Esophagus muscularis mucosa (tissue), 4 donors: ENCODE measurements at regions not wholly inside any gene's neighbourhood (a gene's known extent, or its start where the extent isn't known, plus 50 kb on each side); places are given as distances from the start of the nearest gene placed in this dataset.
"Not testable (repeated sequence)": the region's sequence is repeated elsewhere in the genome, so short reads cannot be mapped to it uniquely, and the experiment has no call there.

Experiments used
- DNase-seq: peaks from one replicate; pipeline ENCODE4 v3.0.0-alpha.2; 2017; ENCODE audit errors: extremely low spot score
- H3K27ac ChIP-seq, 4 donors: fragments of 200-600 bp; sonication (generic); replicated peaks in 1 of 4; 1 replicate in 3 of 4; 2 replicates in 1 of 4; pipeline ENCODE4 v1.5.1; 2016 to 2019; ENCODE audit warnings: mild to moderate bottlenecking in 1 of 4
- H3K27me3 ChIP-seq, 4 donors: fragments of 200-600 bp; sonication (generic); one replicate each; pipeline versions ENCODE4 v1.5.1 to v1.6.0; 2016 to 2019
- H3K36me3 ChIP-seq, 4 donors: fragments of 200-600 bp; sonication (generic); one replicate each; pipeline ENCODE4 v1.5.1; 2016 to 2019
- H3K4me1 ChIP-seq, 4 donors: fragments of 200-600 bp; sonication (generic); one replicate each; pipeline ENCODE4 v1.5.1; 2016 to 2019
- H3K4me3 ChIP-seq, 4 donors: fragments of 200-600 bp; sonication (generic); 1 replicate in 2 of 4; 2 replicates in 2 of 4; pipeline ENCODE4 v1.5.1; 2016 to 2019; ENCODE audit warnings: mild to moderate bottlenecking in 4 of 4, moderate library complexity in 1 of 4
- H3K9me3 ChIP-seq, 4 donors: fragments of 200-600 bp; sonication (generic); 1 replicate in 3 of 4; 2 replicates in 1 of 4; pipeline ENCODE4 v1.5.1; 2016 to 2019
- EP300 ChIP-seq: sonication (generic); formaldehyde crosslinking; IDR thresholded peaks from one replicate; pipeline ENCODE4 v1.6.1; 2017; ENCODE audit warnings: antibody characterized with exemption
- POLR2A ChIP-seq: fragments of 450-650 bp; IDR thresholded peaks from one replicate; pipeline ENCODE4 v1.6.1; 2017; ENCODE audit warnings: antibody characterized with exemption, moderate library complexity, mild to moderate bottlenecking, low read depth
- POLR2AphosphoS5 ChIP-seq, 2 donors: sonication (generic); formaldehyde crosslinking; IDR thresholded peaks; one replicate each; pipeline ENCODE4 v1.6.1; 2017; ENCODE audit warnings: antibody characterized with exemption in 2 of 2
- WGBS: methylation state at CpG from one replicate; pipeline ENCODE4 v1.1.5; 2018; 5-methylcytosine and 5-hydroxymethylcytosine counted together
- intact Hi-C: fragments of 100-400 bp; cut with DNase I; formaldehyde crosslinking; loops from one replicate; pipeline ENCODE4 v1.15.1; 2023
- TF ChIP-seq, protein P1 (sequence below), 3 experiments: fragments of 200-600 bp in 2 of 3; fragments of 450-650 bp in 1 of 3; sonication (generic) in 2 of 3; IDR thresholded peaks; one replicate each; pipeline ENCODE4 v1.5.1; 2017 to 2019; ENCODE audit warnings: antibody characterized with exemption in 3 of 3, mild to moderate bottlenecking in 2 of 3, moderate library complexity in 1 of 3

DNA sequence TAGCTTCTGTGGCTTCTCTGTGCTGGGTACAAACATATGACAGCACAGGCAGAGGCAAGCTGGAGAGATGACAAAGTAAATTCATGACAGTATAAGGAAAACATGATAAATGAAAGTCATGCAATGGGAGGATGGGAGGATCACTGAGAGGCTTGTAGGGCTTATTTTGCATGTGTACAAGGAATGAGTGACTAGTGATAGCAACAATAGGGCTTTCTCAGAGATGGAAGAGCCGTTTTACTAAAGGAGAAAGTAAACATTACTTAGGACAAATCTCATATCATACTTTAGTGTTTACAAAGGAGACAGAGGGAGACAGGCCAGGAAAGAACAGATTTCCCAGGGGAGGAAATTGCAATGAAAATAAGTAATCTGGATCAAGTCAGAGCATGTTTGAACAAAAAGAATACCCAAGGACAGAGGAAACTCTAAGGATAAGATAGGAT lies 82.5 kb upstream of the RBMS1 start:
- peaks cover 7 to 12% (median 10%) of the 10 kb centered on the region in 4 donors for H3K4me1 ChIP-seq
- H3K9me3 ChIP-seq, result peaks cover 0 to 13% (median 6%) of the 10 kb centered on the region in 4 donors
- peak overlapping the region in 2 of 4 donors; percentile 8 to 22 for H3K27ac ChIP-seq
- intact Hi-C loops, result no loop called here
- H3K36me3 ChIP-seq, result no peaks in the 10 kb centered on the region
- DNase-seq, result no peak
- H3K4me3 ChIP-seq, result no peak overlapping the region
- 21% methylated on average over 1 of the region's 1 CpG for WGBS
- H3K27me3 ChIP-seq, result no peaks in the 10 kb centered on the region
- TF ChIP-seq POLR2A (no peak), POLR2AphosphoS5 (IDR thresholded peaks at IDR 0.05) (no peak)
- TF ChIP-seq, protein P1, sequence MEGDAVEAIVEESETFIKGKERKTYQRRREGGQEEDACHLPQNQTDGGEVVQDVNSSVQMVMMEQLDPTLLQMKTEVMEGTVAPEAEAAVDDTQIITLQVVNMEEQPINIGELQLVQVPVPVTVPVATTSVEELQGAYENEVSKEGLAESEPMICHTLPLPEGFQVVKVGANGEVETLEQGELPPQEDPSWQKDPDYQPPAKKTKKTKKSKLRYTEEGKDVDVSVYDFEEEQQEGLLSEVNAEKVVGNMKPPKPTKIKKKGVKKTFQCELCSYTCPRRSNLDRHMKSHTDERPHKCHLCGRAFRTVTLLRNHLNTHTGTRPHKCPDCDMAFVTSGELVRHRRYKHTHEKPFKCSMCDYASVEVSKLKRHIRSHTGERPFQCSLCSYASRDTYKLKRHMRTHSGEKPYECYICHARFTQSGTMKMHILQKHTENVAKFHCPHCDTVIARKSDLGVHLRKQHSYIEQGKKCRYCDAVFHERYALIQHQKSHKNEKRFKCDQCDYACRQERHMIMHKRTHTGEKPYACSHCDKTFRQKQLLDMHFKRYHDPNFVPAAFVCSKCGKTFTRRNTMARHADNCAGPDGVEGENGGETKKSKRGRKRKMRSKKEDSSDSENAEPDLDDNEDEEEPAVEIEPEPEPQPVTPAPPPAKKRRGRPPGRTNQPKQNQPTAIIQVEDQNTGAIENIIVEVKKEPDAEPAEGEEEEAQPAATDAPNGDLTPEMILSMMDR (IDR thresholded peaks at IDR 0.05), result no peak

GRCh38 chr2:160577081-160577480 lies 83.5 kb upstream of the RBMS1 start:
- H3K36me3 ChIP-seq, intact Hi-C loops, DNase-seq, H3K4me3 ChIP-seq, H3K27me3 ChIP-seq, H3K9me3 ChIP-seq, H3K27ac ChIP-seq: not testable (repeated sequence)
- 73% methylated on average over 1 of the region's 1 CpG for WGBS
- peaks cover 8 to 16% (median 14%) of the 10 kb centered on the region in 4 donors for H3K4me1 ChIP-seq

DNA sequence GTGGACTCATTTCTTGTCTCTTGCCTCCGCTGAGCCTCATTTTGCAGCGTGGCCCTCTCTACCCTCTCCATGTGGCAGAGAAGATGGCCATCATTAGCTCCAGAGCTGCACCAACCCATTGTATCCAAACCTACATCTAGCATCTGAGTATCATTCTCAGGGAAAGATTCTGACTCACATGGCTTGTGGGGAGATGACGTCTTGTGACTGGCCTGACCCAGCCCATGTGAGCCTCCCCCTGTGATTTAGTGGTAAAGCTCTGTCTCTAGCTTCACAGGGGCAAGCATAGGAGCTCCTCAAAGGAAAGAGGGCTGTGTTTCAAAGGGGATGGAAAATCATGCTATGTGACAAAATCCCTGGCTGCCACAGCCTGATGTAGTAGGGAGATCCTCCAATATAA lies 87.4 kb upstream of the RBMS1 start:
- peaks cover 17 to 48% (median 46%) of the 10 kb centered on the region in 4 donors for H3K4me1 ChIP-seq
- no peak overlapping the region for H3K4me3 ChIP-seq
- no peak for TF ChIP-seq POLR2A
- TF ChIP-seq, protein P1 (IDR thresholded peaks at IDR 0.05), result no peak
- TF ChIP-seq EP300, result no peak
- TF ChIP-seq POLR2AphosphoS5 (IDR thresholded peaks at IDR 0.05), result no peak
- intact Hi-C loops, result loop anchor here (5.0 kb wide), 1 partner anchor 89 kb away; the partner anchor contains the start of gene RBMS1
- no peaks in the 10 kb centered on the region for H3K9me3 ChIP-seq
- peak overlapping the region in 1 of 4 donors; percentile 69 for H3K27ac ChIP-seq
- H3K27me3 ChIP-seq, result no peaks in the 10 kb centered on the region
- no peak for DNase-seq
- 88% methylated on average over 2 of the region's 3 CpGs for WGBS
- H3K36me3 ChIP-seq, result no peaks in the 10 kb centered on the region

- H3K4me3 ChIP-seq, result no peak overlapping the region
- H3K9me3 ChIP-seq, result no peaks in the 10 kb centered on the region
- DNase-seq, result no peak
- no peaks in the 10 kb centered on the region for H3K36me3 ChIP-seq
- no peaks in the 10 kb centered on the region for H3K27me3 ChIP-seq
- peaks cover 15 to 44% (median 42%) of the 10 kb centered on the region in 4 donors for H3K4me1 ChIP-seq
- TF ChIP-seq, protein P1 (IDR thresholded peaks at IDR 0.05), result no peak
- no peak for TF ChIP-seq EP300
- TF ChIP-seq POLR2AphosphoS5 (IDR thresholded peaks at IDR 0.05), result no peak
- TF ChIP-seq POLR2A, result no peak
- 79% methylated on average over 5 of the region's 5 CpGs for WGBS
- intact Hi-C loops, result loop anchor here (5.0 kb wide), 1 partner anchor 89 kb away; the partner anchor contains the start of gene RBMS1
- H3K27ac ChIP-seq, result peak overlapping the region in 2 of 4 donors; percentile 69 to 71
Measured at GRCh38 chr2:160581448-160581847, 87.8 kb upstream of the RBMS1 start.

- 79% methylated on average over 2 of the region's 2 CpGs for WGBS
- no peaks in the 10 kb centered on the region for H3K36me3 ChIP-seq
- peak overlapping the region; percentile 69 to 75 (median 72) for H3K27ac ChIP-seq
- TF ChIP-seq, protein P1 (IDR thresholded peaks at IDR 0.05), result no peak
- TF ChIP-seq POLR2AphosphoS5 (IDR thresholded peaks at IDR 0.05), result no peak
- no peak for TF ChIP-seq EP300
- no peak for TF ChIP-seq POLR2A
- H3K9me3 ChIP-seq, result no peaks in the 10 kb centered on the region
- H3K4me1 ChIP-seq, result peaks cover 15 to 42% (median 40%) of the 10 kb centered on the region in 4 donors
- H3K27me3 ChIP-seq, result no peaks in the 10 kb centered on the region
- intact Hi-C loops, result loop anchor here (5.0 kb wide), 1 partner anchor 90 kb away; the partner anchor contains the start of gene RBMS1
- no peak for DNase-seq
- H3K4me3 ChIP-seq, result no peak overlapping the region
Measured at GRCh38 chr2:160582081-160582480, 88.5 kb upstream of the RBMS1 start.
